Neural cell (in vitro differentiated cells): ENCODE measurements at regions not wholly inside any gene's neighbourhood (a gene's known extent, or its start where the extent isn't known, plus 50 kb on each side); places are given as distances from the start of the nearest gene placed in this dataset.
"Not testable (repeated sequence)": the region's sequence is repeated elsewhere in the genome, so short reads cannot be mapped to it uniquely, and the experiment has no call there.

Experiments
- H2AFZ ChIP-seq: fragments of 200-600, 300-800 bp; sonication (generic), shearing (Covaris generic); 2 replicates; pipeline ENCODE4 v1.6.0; 2014; ENCODE audit warnings: low read depth, mild to moderate bottlenecking, antibody characterized with exemption, low read length, moderate library complexity
- H3F3A ChIP-seq: fragments of 200-600 bp; shearing (Covaris generic); 2 replicates; pipeline ENCODE4 v1.6.1; 2016; ENCODE audit warnings: mild to moderate bottlenecking, moderate library complexity, mixed read lengths, antibody characterized with exemption, low read length; ENCODE audit not compliant: insufficient read depth, poor library complexity, severe bottlenecking
- H3K27ac ChIP-seq: fragments of 200-600, 300-800 bp; sonication (generic), shearing (Covaris generic); 2 replicates; pipeline ENCODE4 v1.5.1; 2014; ENCODE audit warnings: mild to moderate bottlenecking, low read length, moderate library complexity
- H3K27me3 ChIP-seq: fragments of 300-800, 200-600 bp; sonication (generic), shearing (Covaris generic); 2 replicates; pipeline ENCODE4 v1.6.0; 2014; ENCODE audit warnings: mild to moderate bottlenecking, low read depth, low read length, moderate library complexity; ENCODE audit not compliant: insufficient read depth
- H3K36me3 ChIP-seq: fragments of 300-800, 200-600 bp; sonication (generic), shearing (Covaris generic); 2 replicates; pipeline ENCODE4 v1.5.1; 2014; ENCODE audit warnings: mild to moderate bottlenecking, antibody characterized with exemption, low read length, moderate library complexity; ENCODE audit not compliant: insufficient read depth
- H3K4me2 ChIP-seq: fragments of 300-800, 200-600 bp; sonication (generic), shearing (Covaris generic); 2 replicates; pipeline ENCODE4 v1.6.0; 2014; ENCODE audit warnings: mild to moderate bottlenecking, low read length
- H3K4me3 ChIP-seq: fragments of 300-800, 200-600 bp; sonication (generic), shearing (Covaris generic); 2 replicates; pipeline ENCODE4 v1.5.1; 2014; ENCODE audit warnings: mild to moderate bottlenecking, low read length, moderate library complexity
- H3K79me2 ChIP-seq: fragments of 200-600 bp; shearing (Covaris generic); replicated peaks from 2 replicates; pipeline ENCODE4 v1.6.0; 2014; ENCODE audit warnings: mild to moderate bottlenecking, low read length, moderate library complexity; ENCODE audit not compliant: insufficient read depth
- H3K9ac ChIP-seq: fragments of 300-800, 200-600 bp; sonication (generic), shearing (Covaris generic); 2 replicates; pipeline ENCODE4 v1.6.1; 2016; ENCODE audit warnings: mild to moderate bottlenecking, low read length, mixed read lengths
- H3K9me2 ChIP-seq: fragments of 200-600 bp; shearing (Covaris generic); 2 replicates; pipeline ENCODE4 v1.6.1; 2016; ENCODE audit warnings: mild to moderate bottlenecking, low read length, mixed read lengths; ENCODE audit not compliant: insufficient read depth
- H3K9me3 ChIP-seq: fragments of 200-600, 300-800 bp; sonication (generic), shearing (Covaris generic); 2 replicates; pipeline ENCODE4 v1.6.1; 2016; ENCODE audit warnings: mild to moderate bottlenecking, mixed run types, low read length, moderate library complexity, mixed read lengths
- H4K20me1 ChIP-seq: fragments of 200-600 bp; shearing (Covaris generic); 2 replicates; pipeline ENCODE4 v1.6.1; 2016; ENCODE audit warnings: mild to moderate bottlenecking, mixed run types; ENCODE audit not compliant: insufficient read depth
- EP300 ChIP-seq: fragments of 450-650 bp; conservative IDR thresholded peaks from 2 replicates; pipeline ENCODE4 v1.6.1; 2014; ENCODE audit warnings: antibody characterized with exemption, mild to moderate bottlenecking, moderate library complexity; ENCODE audit not compliant: poor library complexity, severe bottlenecking
- EZH2 ChIP-seq: fragments of 200-600, 300-800 bp; shearing (Covaris generic), sonication (generic); IDR thresholded peaks from 2 replicates; pipeline ENCODE4 v1.6.1; 2014; ENCODE audit warnings: antibody characterized with exemption, low read length, borderline replicate concordance, mild to moderate bottlenecking; ENCODE audit not compliant: insufficient read depth, poor library complexity, severe bottlenecking
- MXI1 ChIP-seq: fragments of 450-650 bp; conservative IDR thresholded peaks from 2 replicates; pipeline ENCODE4 v1.6.1; 2014; ENCODE audit warnings: antibody characterized with exemption, mild to moderate bottlenecking; ENCODE audit not compliant: poor library complexity, severe bottlenecking
- POLR2AphosphoS5 ChIP-seq: IDR thresholded peaks from 2 replicates; pipeline ENCODE4 v1.6.1; 2012
- RAD21 ChIP-seq: fragments of 450-650 bp; conservative IDR thresholded peaks from 2 replicates; pipeline ENCODE4 v1.6.1; 2014; ENCODE audit warnings: antibody characterized with exemption, mild to moderate bottlenecking, moderate library complexity
- SMC3 ChIP-seq: fragments of 450-650 bp; conservative IDR thresholded peaks from 2 replicates; pipeline ENCODE4 v1.6.1; 2014; ENCODE audit warnings: antibody characterized with exemption, mild to moderate bottlenecking, moderate library complexity; ENCODE audit not compliant: poor library complexity
- TAF1 ChIP-seq: IDR thresholded peaks from 2 replicates; pipeline ENCODE4 v1.6.1; 2012; ENCODE audit warnings: low read depth
- TF ChIP-seq, protein P1 (sequence below): IDR thresholded peaks from 2 replicates; pipeline ENCODE4 v1.6.1; 2012; ENCODE audit warnings: borderline replicate concordance
- TF ChIP-seq, protein P2 (sequence below): fragments of 450-650 bp; IDR thresholded peaks from 2 replicates; pipeline ENCODE4 v1.5.1; 2014; ENCODE audit warnings: antibody characterized with exemption, mild to moderate bottlenecking, moderate library complexity; ENCODE audit not compliant: poor library complexity, severe bottlenecking

DNA sequence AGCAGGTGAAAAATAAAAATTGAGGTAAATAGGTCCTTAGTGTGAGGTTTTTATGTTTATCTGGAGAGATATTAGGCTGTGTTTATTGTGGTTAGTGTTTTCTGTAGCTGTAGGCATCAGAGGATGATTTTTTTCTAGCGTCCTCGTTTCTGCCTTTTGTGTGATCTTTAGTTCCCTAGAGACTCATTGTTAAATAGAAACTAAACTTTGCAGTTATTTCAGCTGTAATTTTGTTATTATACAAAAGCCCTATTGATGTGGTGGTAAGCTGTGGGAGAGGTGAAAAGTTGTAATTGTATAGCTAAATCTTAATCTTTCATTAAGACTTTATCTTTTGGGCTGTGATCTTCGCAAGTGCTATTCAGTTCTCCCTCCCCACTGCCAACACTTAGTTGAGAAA, 340.3 kb downstream of the CYLC2 start:
- H4K20me1 ChIP-seq: no peaks in the 10 kb centered on the region
- H3K4me3 ChIP-seq: no peak overlapping the region
- H3K9me3 ChIP-seq: no peaks in the 10 kb centered on the region
- H3K4me2 ChIP-seq: no peak overlapping the region
- no peak overlapping the region for H2AFZ ChIP-seq
- no peaks in the 10 kb centered on the region for H3K36me3 ChIP-seq
- H3K9ac ChIP-seq: no peak overlapping the region
- TF ChIP-seq MXI1 (no peak), RAD21 (no peak), SMC3 (no peak), EP300 (no peak), EZH2 (no peak), TAF1 (no peak), POLR2AphosphoS5 (no peak)
- TF ChIP-seq, protein P1, sequence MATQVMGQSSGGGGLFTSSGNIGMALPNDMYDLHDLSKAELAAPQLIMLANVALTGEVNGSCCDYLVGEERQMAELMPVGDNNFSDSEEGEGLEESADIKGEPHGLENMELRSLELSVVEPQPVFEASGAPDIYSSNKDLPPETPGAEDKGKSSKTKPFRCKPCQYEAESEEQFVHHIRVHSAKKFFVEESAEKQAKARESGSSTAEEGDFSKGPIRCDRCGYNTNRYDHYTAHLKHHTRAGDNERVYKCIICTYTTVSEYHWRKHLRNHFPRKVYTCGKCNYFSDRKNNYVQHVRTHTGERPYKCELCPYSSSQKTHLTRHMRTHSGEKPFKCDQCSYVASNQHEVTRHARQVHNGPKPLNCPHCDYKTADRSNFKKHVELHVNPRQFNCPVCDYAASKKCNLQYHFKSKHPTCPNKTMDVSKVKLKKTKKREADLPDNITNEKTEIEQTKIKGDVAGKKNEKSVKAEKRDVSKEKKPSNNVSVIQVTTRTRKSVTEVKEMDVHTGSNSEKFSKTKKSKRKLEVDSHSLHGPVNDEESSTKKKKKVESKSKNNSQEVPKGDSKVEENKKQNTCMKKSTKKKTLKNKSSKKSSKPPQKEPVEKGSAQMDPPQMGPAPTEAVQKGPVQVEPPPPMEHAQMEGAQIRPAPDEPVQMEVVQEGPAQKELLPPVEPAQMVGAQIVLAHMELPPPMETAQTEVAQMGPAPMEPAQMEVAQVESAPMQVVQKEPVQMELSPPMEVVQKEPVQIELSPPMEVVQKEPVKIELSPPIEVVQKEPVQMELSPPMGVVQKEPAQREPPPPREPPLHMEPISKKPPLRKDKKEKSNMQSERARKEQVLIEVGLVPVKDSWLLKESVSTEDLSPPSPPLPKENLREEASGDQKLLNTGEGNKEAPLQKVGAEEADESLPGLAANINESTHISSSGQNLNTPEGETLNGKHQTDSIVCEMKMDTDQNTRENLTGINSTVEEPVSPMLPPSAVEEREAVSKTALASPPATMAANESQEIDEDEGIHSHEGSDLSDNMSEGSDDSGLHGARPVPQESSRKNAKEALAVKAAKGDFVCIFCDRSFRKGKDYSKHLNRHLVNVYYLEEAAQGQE: no peak
- TF ChIP-seq, protein P2, sequence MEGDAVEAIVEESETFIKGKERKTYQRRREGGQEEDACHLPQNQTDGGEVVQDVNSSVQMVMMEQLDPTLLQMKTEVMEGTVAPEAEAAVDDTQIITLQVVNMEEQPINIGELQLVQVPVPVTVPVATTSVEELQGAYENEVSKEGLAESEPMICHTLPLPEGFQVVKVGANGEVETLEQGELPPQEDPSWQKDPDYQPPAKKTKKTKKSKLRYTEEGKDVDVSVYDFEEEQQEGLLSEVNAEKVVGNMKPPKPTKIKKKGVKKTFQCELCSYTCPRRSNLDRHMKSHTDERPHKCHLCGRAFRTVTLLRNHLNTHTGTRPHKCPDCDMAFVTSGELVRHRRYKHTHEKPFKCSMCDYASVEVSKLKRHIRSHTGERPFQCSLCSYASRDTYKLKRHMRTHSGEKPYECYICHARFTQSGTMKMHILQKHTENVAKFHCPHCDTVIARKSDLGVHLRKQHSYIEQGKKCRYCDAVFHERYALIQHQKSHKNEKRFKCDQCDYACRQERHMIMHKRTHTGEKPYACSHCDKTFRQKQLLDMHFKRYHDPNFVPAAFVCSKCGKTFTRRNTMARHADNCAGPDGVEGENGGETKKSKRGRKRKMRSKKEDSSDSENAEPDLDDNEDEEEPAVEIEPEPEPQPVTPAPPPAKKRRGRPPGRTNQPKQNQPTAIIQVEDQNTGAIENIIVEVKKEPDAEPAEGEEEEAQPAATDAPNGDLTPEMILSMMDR: no peak
- H3K9me2 ChIP-seq: no peaks in the 10 kb centered on the region
- no peaks in the 10 kb centered on the region for H3F3A ChIP-seq
- H3K79me2 ChIP-seq: no peaks in the 10 kb centered on the region
- H3K27ac ChIP-seq: no peak overlapping the region
- no peaks in the 10 kb centered on the region for H3K27me3 ChIP-seq

GRCh38 chr9:103355000-103355399, 359.9 kb downstream of the CYLC2 start:
- Histone ChIP-seq H3K4me3 (no peak overlapping the region), H2AFZ (no peak overlapping the region), H3K9me3 (no peaks in the 10 kb centered on the region), H3K36me3 (no peaks in the 10 kb centered on the region), H3K9me2 (no peaks in the 10 kb centered on the region), H3K79me2 (no peaks in the 10 kb centered on the region), H4K20me1 (no peaks in the 10 kb centered on the region), H3F3A (no peaks in the 10 kb centered on the region), H3K27me3 (no peaks in the 10 kb centered on the region), H3K4me2 (no peak overlapping the region), H3K9ac (no peak overlapping the region), H3K27ac (no peak overlapping the region)
- TF ChIP-seq, protein P1: no peak
- no peak for TF ChIP-seq EP300
- TF ChIP-seq SMC3: no peak
- TF ChIP-seq TAF1: no peak
- TF ChIP-seq POLR2AphosphoS5: no peak
- no peak for TF ChIP-seq MXI1
- no peak for TF ChIP-seq RAD21
- TF ChIP-seq, protein P2: no peak
- TF ChIP-seq EZH2: no peak

DNA sequence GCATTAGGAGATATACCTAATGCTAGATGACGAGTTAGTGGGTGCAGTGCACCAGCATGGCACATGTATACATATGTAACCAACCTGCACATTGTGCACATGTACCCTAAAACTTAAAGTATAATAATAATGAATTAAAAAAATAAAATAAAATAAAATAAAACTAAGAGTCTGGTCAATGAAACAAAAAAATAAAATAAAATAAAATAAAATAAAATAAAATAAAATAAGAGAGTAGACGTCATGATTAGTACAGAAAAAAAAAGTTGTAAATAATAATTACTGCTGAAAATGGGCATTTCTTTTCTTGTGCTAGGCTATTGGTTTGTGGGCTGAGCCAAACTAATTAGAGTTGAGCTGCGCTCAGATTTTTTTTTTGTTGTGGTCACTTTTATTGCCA, 362.8 kb downstream of the CYLC2 start:
- not testable (repeated sequence) for H3K36me3 ChIP-seq, H2AFZ ChIP-seq

More for the DNA sequence above, 362.8 kb downstream of the CYLC2 start:
- H4K20me1 ChIP-seq, H3K9me2 ChIP-seq, H3K4me3 ChIP-seq, H3K27me3 ChIP-seq, H3K79me2 ChIP-seq, H3K9me3 ChIP-seq, H3K9ac ChIP-seq, H3K4me2 ChIP-seq, H3F3A ChIP-seq, H3K27ac ChIP-seq: not testable (repeated sequence)
